ENCODE measurements at regions not wholly inside any gene's neighbourhood (a gene's known extent, or its start where the extent isn't known, plus 50 kb on each side); places are given as distances from the start of the nearest gene placed in this dataset.

GRCh38 chr1:43065616-43066399 lies 106.3 kb downstream of the EBNA1BP2 start:
- DNase-seq (ENCODE audit: low spot score) (no peak), FAIRE-seq (no peak)

GRCh38 chr1:43065191-43065590 lies 106.5 kb upstream of the SLC2A1 start:
- FAIRE-seq (no peak), DNase-seq (ENCODE audit: low spot score) (no peak)

- FAIRE-seq (no peak), DNase-seq (ENCODE audit: low spot score) (no peak)
These were observed 104.9 kb upstream of the SLC2A1 start for GRCh38 chr1:43063394-43064219.

- FAIRE-seq (no peak), DNase-seq (ENCODE audit: low spot score) (no peak)
These were observed 103.9 kb upstream of the SLC2A1 start for GRCh38 chr1:43062527-43063095.

GRCh38 chr1:43061757-43062156 lies 103.1 kb upstream of the SLC2A1 start:
- FAIRE-seq (no peak), DNase-seq (ENCODE audit: low spot score) (no peak)

- DNase-seq (ENCODE audit: low spot score), result no peak
- FAIRE-seq, result no peak
These were observed 101.2 kb upstream of the SLC2A1 start for GRCh38 chr1:43059640-43060574.

GRCh38 chr1:43058545-43059360 lies 100.1 kb upstream of the SLC2A1 start:
- FAIRE-seq, result peak; percentile 33
- peak; percentile 80 for DNase-seq (ENCODE audit: low spot score)

- DNase-seq (ENCODE audit: low spot score), result no peak
- FAIRE-seq, result no peak
These were observed 99.4 kb upstream of the SLC2A1 start for GRCh38 chr1:43058056-43058455.

GRCh38 chr1:43057567-43057966 lies 98.9 kb upstream of the SLC2A1 start:
- DNase-seq (ENCODE audit: low spot score) (no peak), FAIRE-seq (no peak)

GRCh38 chr1:43056981-43057391 lies 98.3 kb upstream of the SLC2A1 start:
- DNase-seq (ENCODE audit: low spot score) (no peak), FAIRE-seq (no peak)

GRCh38 chr1:43056460-43056859 lies 97.8 kb upstream of the SLC2A1 start:
- no peak for FAIRE-seq
- DNase-seq (ENCODE audit: low spot score), result no peak

GRCh38 chr1:43054961-43055360 lies 96.3 kb upstream of the SLC2A1 start:
- DNase-seq (ENCODE audit: low spot score) (peak; percentile 43), FAIRE-seq (no peak)

- FAIRE-seq (no peak), DNase-seq (ENCODE audit: low spot score) (no peak)
These were observed 94.2 kb upstream of the SLC2A1 start for GRCh38 chr1:43052786-43053439.

GRCh38 chr1:43052322-43052721 lies 93.7 kb upstream of the SLC2A1 start:
- FAIRE-seq (no peak), DNase-seq (ENCODE audit: low spot score) (no peak)

GRCh38 chr1:43049481-43049880 lies 90.8 kb upstream of the SLC2A1 start:
- FAIRE-seq (no peak), DNase-seq (ENCODE audit: low spot score) (no peak)

GRCh38 chr1:43048601-43049011 lies 89.9 kb upstream of the SLC2A1 start:
- DNase-seq (ENCODE audit: low spot score) (no peak), FAIRE-seq (no peak)

- no peak for FAIRE-seq
- DNase-seq (ENCODE audit: low spot score), result no peak
These were observed 88.5 kb upstream of the SLC2A1 start for GRCh38 chr1:43047135-43047534.

- no peak for DNase-seq (ENCODE audit: low spot score)
- FAIRE-seq, result no peak
These were observed 86.1 kb upstream of the SLC2A1 start for GRCh38 chr1:43044572-43045361.

- DNase-seq (ENCODE audit: low spot score) (no peak), FAIRE-seq (no peak)
These were observed 85.0 kb upstream of the SLC2A1 start for GRCh38 chr1:43043695-43044094.

Data from RCC 7860 (cell line).